ENCODE measurements at regions not wholly inside any gene's neighbourhood (a gene's known extent, or its start where the extent isn't known, plus 50 kb on each side); places are given as distances from the start of the nearest gene placed in this dataset.

GRCh38 chr17:77841742-77842527 lies 116.6 kb upstream of the TNRC6C start:
- no peak for TF ChIP-seq CTCF (IDR thresholded peaks at IDR 0.05)
- no peak for TF ChIP-seq POLR2A (IDR thresholded peaks at IDR 0.05)
